Stimulated activated CD8-positive, alpha-beta memory T cell treated with anti-CD3 and anti-CD28 coated beads, Interleukin-12 subunit alpha, Interleukin-12 subunit beta, amount 100 ng/mL, for 4 hours (primary cell): ENCODE measurements at regions not wholly inside any gene's neighbourhood (a gene's known extent, or its start where the extent isn't known, plus 50 kb on each side); places are given as distances from the start of the nearest gene placed in this dataset.
"Not testable (repeated sequence)": the region's sequence is repeated elsewhere in the genome, so short reads cannot be mapped to it uniquely, and the experiment has no call there.

Experiments
- DNase-seq: peaks from one replicate; pipeline ENCODE4 v3.0.0-alpha.2; 2020; ENCODE audit warnings: low read depth

GRCh38 chr12:127588249-127588648 lies 678.7 kb upstream of the TMEM132C start:
- DNase-seq, result no peak

- DNase-seq, result no peak
Measured at GRCh38 chr12:127589541-127589940, 677.4 kb upstream of the TMEM132C start.

- no peak for DNase-seq
Measured at GRCh38 chr12:127590868-127591267, 676.1 kb upstream of the TMEM132C start.

- DNase-seq, result no peak
Measured at GRCh38 chr12:127592245-127592644, 674.7 kb upstream of the TMEM132C start.

GRCh38 chr12:127594351-127594970 lies 672.5 kb upstream of the TMEM132C start:
- no peak for DNase-seq

- no peak for DNase-seq
Measured at GRCh38 chr12:127595506-127595905, 671.5 kb upstream of the TMEM132C start.

- DNase-seq, result no peak
Measured at GRCh38 chr12:127596891-127597290, 670.1 kb upstream of the TMEM132C start.

GRCh38 chr12:127599436-127599835 lies 667.5 kb upstream of the TMEM132C start:
- no peak for DNase-seq

- no peak for DNase-seq
Measured at GRCh38 chr12:127600211-127600610, 666.8 kb upstream of the TMEM132C start.

GRCh38 chr12:127606476-127607015 lies 660.4 kb upstream of the TMEM132C start:
- DNase-seq, result no peak

- no peak for DNase-seq
Measured at GRCh38 chr12:127607146-127607725, 659.7 kb upstream of the TMEM132C start.

- not testable (repeated sequence) for DNase-seq
Measured at GRCh38 chr12:127608359-127608758, 658.6 kb upstream of the TMEM132C start.

GRCh38 chr12:127613056-127613455 lies 653.9 kb upstream of the TMEM132C start:
- no peak for DNase-seq

- DNase-seq, result no peak
Measured at GRCh38 chr12:127619869-127620734, 646.9 kb upstream of the TMEM132C start.

- no peak for DNase-seq
Measured at GRCh38 chr12:127620735-127621355, 646.1 kb upstream of the TMEM132C start.

GRCh38 chr12:127621366-127621765 lies 645.6 kb upstream of the TMEM132C start:
- DNase-seq, result no peak

GRCh38 chr12:127623362-127623761 lies 643.6 kb upstream of the TMEM132C start:
- no peak for DNase-seq

- no peak for DNase-seq
Measured at GRCh38 chr12:127625176-127625771, 641.7 kb upstream of the TMEM132C start.

- no peak for DNase-seq
Measured at GRCh38 chr12:127628645-127629044, 638.3 kb upstream of the TMEM132C start.

- no peak for DNase-seq
Measured at GRCh38 chr12:127629066-127629820, 637.7 kb upstream of the TMEM132C start.

- DNase-seq, result no peak
Measured at GRCh38 chr12:127632461-127632860, 634.5 kb upstream of the TMEM132C start.
